ENCODE measurements at regions not wholly inside any gene's neighbourhood (a gene's known extent, or its start where the extent isn't known, plus 50 kb on each side); places are given as distances from the start of the nearest gene placed in this dataset.

GRCh38 chr4:175871774-175872405 lies 59.8 kb upstream of the GPM6A start:
- no peak for DNase-seq

GRCh38 chr4:175873707-175874106 lies 61.6 kb upstream of the GPM6A start:
- no peak for DNase-seq

GRCh38 chr4:175874306-175874705 lies 62.2 kb upstream of the GPM6A start:
- peak; percentile 10 for DNase-seq

DNA sequence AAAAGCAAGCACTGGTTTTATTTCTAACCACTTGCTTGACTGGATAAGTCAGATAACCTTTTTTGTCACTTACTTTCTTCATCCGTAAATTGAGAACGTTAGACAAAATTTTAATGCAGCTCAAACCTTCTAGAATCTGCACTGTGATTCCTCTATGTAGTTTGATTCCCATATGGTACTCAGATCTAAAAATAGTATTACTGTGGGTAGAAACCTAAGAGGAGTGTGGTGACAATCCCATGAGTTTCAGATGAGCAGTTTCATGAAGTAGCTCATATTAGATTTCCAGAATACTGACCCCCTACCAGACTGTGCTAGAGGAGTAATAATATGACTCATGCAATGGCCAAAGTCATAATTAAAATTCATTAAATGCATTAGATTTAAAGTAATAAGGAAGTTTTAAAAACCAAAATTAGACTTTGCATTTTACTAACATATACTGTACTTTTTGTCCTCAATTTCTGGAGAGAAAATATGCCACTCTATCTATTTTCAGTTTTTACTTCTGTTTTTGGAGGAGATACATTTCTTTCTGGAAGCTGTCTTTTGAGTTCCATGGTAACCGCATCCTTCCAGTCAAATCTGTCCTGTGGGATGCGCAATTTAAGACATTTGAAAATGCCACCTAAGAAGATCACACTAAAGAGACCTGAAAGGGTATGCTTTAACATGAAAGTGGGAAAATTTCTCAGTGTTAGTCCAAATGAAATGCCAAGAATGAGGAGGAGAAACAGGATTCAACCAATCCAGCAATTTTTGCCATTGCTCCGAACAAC lies 64.1 kb upstream of the GPM6A start:
- DNase-seq = no peak

DNA sequence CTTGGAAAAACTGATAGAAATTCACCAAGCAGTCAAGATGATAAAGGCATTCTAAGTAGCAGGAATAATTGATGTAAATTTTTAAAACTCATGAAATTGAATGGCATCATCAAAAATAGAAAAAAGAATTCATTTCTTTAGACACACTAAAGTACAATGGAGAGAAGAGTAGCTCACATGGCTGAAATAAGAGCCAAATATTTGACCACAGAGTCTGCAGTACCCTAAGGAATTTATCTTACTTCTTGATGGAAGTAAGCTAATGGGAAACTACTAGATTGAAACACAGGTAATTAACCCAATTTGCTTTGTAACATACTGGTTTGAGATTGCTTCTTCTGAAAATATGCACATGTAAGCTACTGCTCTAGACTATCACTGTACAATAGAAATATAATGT lies 70.8 kb upstream of the GPM6A start:
- DNase-seq = no peak

GRCh38 chr4:175884048-175884447 lies 72.0 kb upstream of the GPM6A start:
- no peak for DNase-seq

DNA sequence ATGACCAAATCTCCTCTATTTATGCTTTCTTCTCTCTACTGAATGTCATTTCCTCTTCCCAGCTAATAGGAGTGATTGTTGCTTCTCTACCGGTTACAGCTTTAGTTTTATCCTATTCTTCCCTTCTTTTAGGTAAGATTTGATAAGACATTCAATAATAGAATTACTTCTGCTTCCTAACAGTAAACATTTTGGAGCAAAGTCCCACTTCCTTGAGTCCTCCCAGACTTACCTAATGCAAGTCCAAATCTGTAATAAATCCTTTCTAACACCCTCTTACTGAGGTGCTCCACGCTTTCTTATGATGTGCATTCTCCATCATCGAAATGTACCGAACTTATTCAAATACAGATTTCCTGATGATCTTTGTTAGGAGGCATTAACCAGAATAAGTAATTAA lies 79.2 kb upstream of the GPM6A start:
- DNase-seq = no peak

GRCh38 chr4:175891851-175892250 lies 79.8 kb upstream of the GPM6A start:
- peak; percentile 63 for DNase-seq

- DNase-seq = no peak
Measured at GRCh38 chr4:175905925-175906324, 93.9 kb upstream of the GPM6A start.

DNA sequence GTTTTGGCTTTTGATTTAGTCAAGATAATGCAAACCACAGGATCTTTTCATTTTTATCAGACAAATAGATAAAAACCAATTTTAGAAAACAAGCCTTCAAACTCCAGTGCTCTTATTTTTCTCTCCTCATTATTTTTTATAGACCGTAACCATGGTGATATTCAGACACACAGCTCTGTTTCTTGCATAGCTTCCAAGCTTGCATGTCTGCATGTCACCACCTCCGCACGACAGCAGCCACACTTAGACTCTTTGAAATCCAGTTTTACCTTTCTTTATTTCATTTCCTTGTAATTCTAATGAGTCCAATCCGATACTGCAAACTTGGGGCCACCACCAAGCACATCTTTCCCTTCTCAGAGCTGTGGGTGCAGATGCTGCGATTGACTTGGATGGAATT lies 94.3 kb upstream of the GPM6A start:
- DNase-seq = no peak

DNA sequence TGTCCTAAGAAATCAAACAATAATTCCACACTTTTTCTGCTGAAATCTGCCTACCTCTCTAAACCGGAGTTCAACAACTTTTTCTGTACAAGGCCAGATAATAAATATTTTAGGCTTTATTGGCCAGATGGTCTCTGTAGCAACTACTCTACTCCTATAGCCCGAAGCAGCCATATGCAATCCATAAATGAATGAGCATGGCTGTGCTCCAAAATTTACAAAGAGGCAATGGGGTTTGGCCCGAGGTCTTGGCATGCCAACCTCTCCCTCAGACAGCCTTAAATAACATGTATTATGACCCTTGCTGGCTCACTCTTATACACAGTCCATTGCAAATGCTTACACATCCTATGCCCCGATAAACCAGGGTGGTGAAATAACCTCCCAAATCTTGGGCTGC lies 98.6 kb upstream of the GPM6A start:
- no peak for DNase-seq

DNA sequence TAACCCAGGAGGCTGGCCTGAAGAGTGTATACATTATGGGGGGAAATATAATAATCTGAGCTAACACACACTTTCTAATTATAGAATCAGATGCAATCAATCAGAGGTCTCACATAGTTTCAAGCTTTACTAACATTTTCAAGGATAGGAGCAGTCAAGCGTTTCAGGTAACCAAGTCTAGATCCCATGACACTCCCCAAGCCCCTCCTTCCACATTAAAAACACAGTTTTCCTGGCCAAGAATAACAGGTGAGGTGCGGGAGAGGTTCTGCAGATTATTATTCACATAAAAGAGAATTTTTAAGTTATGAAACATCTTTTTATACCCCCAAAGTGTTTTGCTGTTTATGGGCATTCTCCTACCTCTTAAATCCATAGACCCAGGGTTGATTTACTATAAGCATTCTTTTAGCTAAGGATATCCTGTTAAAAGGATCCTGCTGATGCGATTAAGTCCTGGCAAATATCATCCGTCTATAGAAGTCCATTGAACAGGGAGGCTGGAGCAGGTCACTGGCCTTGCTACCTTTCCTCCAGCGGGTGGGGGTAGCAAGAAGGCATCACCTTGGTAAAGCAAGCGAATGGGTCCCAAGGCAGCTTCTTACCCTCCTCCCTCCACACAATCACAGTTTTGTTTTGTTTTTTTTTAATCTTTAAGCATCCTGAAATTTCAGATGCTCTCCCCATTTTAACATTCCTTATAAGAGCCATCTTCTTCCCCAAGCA lies 104.7 kb upstream of the GPM6A start:
- DNase-seq = no peak

GRCh38 chr4:175927121-175927520 lies 115.1 kb upstream of the GPM6A start:
- DNase-seq = no peak

GRCh38 chr4:175929441-175929840 lies 117.4 kb upstream of the GPM6A start:
- DNase-seq = no peak

GRCh38 chr4:175929932-175930331 lies 117.9 kb upstream of the GPM6A start:
- DNase-seq = no peak

DNA sequence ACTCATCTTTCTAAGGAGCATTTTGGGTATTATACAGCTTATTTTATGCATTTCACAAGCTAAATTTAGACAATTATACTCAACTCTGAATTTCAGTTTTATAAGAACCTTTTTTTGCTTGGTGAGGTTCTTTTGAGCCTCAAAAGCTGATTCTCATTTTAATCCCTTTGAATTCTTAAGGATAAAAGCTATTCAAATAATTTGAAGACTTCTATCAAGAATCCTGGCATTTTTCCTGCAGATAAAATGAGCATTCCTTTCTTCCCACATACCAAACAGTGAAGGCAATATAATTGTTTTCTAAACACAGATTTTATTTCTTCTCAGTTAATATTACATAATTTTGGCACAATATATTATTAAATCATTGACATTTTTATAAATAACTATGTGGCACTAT lies 118.4 kb upstream of the GPM6A start:
- DNase-seq = no peak

DNA sequence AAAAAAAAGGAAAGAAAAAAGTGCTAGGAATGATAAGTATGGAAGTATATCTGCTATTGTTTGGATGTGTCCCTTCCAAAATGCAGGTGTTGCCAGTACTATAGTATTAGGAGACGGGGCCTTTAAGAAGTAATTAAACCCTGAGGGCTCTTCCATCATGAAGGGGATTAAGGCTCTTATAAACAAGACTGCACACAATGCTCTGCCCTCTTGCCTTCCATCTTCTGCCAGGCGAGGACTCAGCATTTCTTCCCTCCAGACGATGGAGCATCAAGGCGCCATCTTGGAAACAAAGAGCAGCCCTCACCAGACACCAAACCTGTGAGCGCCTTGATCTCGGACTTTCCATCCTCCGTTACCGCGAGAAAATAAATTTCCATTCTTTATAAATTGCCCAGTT lies 120.1 kb upstream of the GPM6A start:
- no peak for DNase-seq

DNA sequence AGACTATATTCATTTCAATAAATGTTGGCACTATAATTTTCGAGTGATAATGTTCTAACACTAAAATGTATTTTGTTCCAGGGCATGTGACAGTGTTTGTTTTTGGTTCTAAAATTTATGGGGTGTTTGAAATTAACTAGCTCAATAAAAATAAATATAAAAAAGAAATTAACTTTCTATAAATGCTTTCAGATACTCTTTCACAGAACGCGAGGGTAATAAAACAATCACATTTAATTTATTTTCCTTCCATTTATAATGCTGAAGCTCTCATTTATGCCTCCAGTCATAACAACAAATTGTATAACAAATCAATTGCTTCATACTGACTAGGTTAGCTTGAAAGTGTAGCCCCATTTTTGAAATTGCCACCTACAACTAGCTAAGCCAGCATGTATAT lies 122.4 kb upstream of the GPM6A start:
- DNase-seq = no peak

GRCh38 chr4:175935016-175935661 lies 123.1 kb upstream of the GPM6A start:
- no peak for DNase-seq

DNA sequence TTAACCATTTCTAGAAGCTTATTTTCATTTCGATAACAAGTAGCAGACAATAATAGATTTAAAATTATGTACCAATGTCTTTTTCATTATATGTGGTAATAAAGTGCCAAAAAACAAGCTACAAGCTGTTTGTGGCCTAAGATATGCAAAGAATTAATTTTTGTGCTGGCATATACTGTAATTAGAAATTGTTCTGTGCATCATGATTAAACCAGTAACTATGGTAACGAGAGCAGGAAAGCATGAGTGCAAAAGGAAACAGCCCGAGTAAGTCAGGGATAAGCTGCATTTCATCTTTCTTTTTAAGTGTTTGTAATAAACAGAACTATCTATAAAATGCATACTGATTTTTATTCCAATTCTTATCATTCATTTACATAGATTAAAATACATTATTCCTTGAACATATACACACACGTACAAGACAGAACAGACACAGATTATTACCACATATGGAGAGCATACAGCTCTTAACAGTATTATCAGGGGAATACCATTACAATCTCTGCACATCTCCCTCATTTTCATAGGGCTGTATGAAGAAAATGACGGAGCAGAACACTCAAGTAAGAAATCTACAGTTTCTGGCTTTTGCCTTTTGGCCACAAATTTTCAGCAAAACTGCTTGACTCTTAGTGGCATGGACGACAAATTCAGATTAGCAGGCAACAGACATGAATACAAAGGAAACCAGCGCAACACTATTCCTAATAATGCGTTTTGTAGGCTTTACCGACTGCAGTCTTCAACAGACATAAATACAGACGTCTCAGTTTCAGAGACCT lies 121.3 kb upstream of the WDR17 start:
- no peak for DNase-seq

DNA sequence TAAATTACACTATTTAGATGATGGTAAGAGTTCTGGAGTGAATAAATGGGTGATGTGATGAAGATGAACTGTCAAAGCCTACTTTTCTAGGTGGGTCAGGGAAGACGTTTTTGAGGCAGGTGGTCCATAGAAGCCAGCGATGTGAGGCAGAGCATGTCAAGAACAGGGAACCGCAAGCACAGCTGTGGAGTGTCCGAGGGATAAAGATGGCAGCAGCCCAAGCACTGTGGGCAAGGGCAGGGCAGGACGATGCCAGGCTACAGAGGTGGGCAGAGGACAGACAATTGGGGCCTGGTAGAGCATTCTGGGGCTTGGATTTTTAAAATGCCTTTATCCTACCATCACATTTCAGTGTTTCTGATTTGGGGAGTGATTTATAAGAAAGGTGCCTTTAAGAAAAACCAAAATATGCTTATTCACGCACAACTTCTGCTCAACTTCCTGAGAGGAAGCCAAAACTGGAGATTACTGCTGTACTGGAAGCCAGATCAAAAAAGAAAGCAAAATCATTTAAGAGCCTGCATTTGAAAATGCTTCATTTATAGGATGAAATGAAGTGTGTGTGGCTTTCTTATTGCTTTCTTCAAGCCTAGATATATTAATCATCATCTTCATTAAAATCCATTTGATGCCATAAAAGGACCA lies 119.0 kb upstream of the WDR17 start:
- peak; percentile 60 for DNase-seq

DNA sequence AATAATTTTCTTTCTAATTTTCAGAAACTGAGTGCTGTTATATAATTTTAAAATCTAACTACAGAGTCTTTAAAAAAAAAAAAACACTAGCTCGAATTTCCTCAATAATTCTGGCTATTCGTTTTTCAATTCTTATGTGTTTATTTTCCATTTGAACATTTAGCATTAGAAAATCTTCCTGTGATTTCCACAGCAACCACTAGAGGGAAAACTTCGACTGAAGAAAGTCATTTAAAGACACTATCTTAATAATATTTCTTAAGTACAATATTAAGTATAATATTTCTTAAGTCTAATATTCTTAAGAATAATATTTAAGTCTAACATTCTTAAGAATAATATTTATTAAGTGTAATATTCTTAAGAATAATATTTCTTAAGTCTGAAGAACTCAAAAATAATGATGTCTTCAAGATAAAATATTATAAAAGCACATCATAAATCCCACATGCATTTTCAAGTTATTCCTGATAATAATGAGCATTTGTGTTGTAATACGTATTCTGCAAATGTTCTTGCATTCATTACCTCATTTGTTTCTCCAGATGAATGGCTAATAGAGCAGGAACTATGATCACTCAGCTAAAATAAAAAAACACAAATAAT lies 118.4 kb upstream of the WDR17 start:
- peak; percentile 63 for DNase-seq
